ELF-1 (cell line): ENCODE measurements at regions not wholly inside any gene's neighbourhood (a gene's known extent, or its start where the extent isn't known, plus 50 kb on each side); places are given as distances from the start of the nearest gene placed in this dataset.
"Not testable (repeated sequence)": the region's sequence is repeated elsewhere in the genome, so short reads cannot be mapped to it uniquely, and the experiment has no call there.

ENCODE experiments used
- DNase-seq: peaks from one replicate; pipeline ENCODE4 v3.0.0-alpha.2; 2016; ENCODE audit warnings: low read depth, low spot score

- no peak for DNase-seq
Measured at GRCh38 chr3:153830552-153830951, 290.6 kb upstream of the ARHGEF26 start.

- peak; percentile 2 for DNase-seq
Measured at GRCh38 chr3:153835540-153835939, 285.6 kb upstream of the ARHGEF26 start.

- DNase-seq: no peak
Measured at GRCh38 chr3:153840487-153840886, 280.7 kb upstream of the ARHGEF26 start.

GRCh38 chr3:153843994-153844393, 277.2 kb upstream of the ARHGEF26 start:
- no peak for DNase-seq

- no peak for DNase-seq
Measured at GRCh38 chr3:153845311-153845710, 275.9 kb upstream of the ARHGEF26 start.

- DNase-seq: no peak
Measured at GRCh38 chr3:153848702-153849101, 272.5 kb upstream of the ARHGEF26 start.

- DNase-seq: no peak
Measured at GRCh38 chr3:153852355-153852754, 268.8 kb upstream of the ARHGEF26 start.

GRCh38 chr3:153853163-153853562, 268.0 kb upstream of the ARHGEF26 start:
- DNase-seq: no peak

- DNase-seq: no peak
Measured at GRCh38 chr3:153855772-153856171, 265.4 kb upstream of the ARHGEF26 start.

- DNase-seq: peak; percentile 2
Measured at GRCh38 chr3:153856932-153857331, 264.3 kb upstream of the ARHGEF26 start.

GRCh38 chr3:153864793-153865192, 256.4 kb upstream of the ARHGEF26 start:
- no peak for DNase-seq

GRCh38 chr3:153866901-153867300, 254.3 kb upstream of the ARHGEF26 start:
- DNase-seq: no peak

GRCh38 chr3:153874348-153874747, 246.8 kb upstream of the ARHGEF26 start:
- not testable (repeated sequence) for DNase-seq

GRCh38 chr3:153880493-153880892, 240.7 kb upstream of the ARHGEF26 start:
- no peak for DNase-seq

- no peak for DNase-seq
Measured at GRCh38 chr3:153881201-153881600, 240.0 kb upstream of the ARHGEF26 start.

GRCh38 chr3:153885359-153885758, 235.8 kb upstream of the ARHGEF26 start:
- no peak for DNase-seq

GRCh38 chr3:153889905-153890334, 231.3 kb upstream of the ARHGEF26 start:
- DNase-seq: no peak

- no peak for DNase-seq
Measured at GRCh38 chr3:153892126-153892525, 229.1 kb upstream of the ARHGEF26 start.

GRCh38 chr3:153894857-153895256, 226.3 kb upstream of the ARHGEF26 start:
- DNase-seq: no peak

GRCh38 chr3:153896197-153896596, 225.0 kb upstream of the ARHGEF26 start:
- no peak for DNase-seq

- DNase-seq: no peak
Measured at GRCh38 chr3:153897025-153897723, 224.0 kb upstream of the ARHGEF26 start.

- no peak for DNase-seq
Measured at GRCh38 chr3:153897842-153898241, 223.3 kb upstream of the ARHGEF26 start.

GRCh38 chr3:153901152-153901551, 220.0 kb upstream of the ARHGEF26 start:
- no peak for DNase-seq

- DNase-seq: no peak
Measured at GRCh38 chr3:153901991-153902390, 219.2 kb upstream of the ARHGEF26 start.
